ENCODE measurements at regions not wholly inside any gene's neighbourhood (a gene's known extent, or its start where the extent isn't known, plus 50 kb on each side); places are given as distances from the start of the nearest gene placed in this dataset.

GRCh38 chr6:55963301-55963700, 87.9 kb upstream of the BMP5 start:
- peak; percentile 4 for TF ChIP-seq CTCF (IDR thresholded peaks at IDR 0.05; ENCODE audit: insufficient read depth, low read length)
- TF ChIP-seq GABPA (IDR thresholded peaks at IDR 0.05; ENCODE audit: low read depth), result no peak
- no peak for TF ChIP-seq POLR2AphosphoS5 (IDR thresholded peaks at IDR 0.05; ENCODE audit: low read depth)

Data from HL-60 (cell line).